ENCODE measurements at regions not wholly inside any gene's neighbourhood (a gene's known extent, or its start where the extent isn't known, plus 50 kb on each side); places are given as distances from the start of the nearest gene placed in this dataset.

- DNase-seq, result peak; percentile 63 to 76
These were observed 225.4 kb downstream of the SEC14L1 start for GRCh38 chr17:77366206-77366557.

GRCh38 chr17:77366558-77367245 lies 225.9 kb downstream of the SEC14L1 start:
- peak; percentile 63 to 71 for DNase-seq

GRCh38 chr17:77369544-77369971 lies 228.8 kb downstream of the SEC14L1 start:
- no peak for DNase-seq

GRCh38 chr17:77370586-77370985 lies 229.8 kb downstream of the SEC14L1 start:
- no peak for DNase-seq

- no peak for DNase-seq
These were observed 230.5 kb downstream of the SEC14L1 start for GRCh38 chr17:77371117-77371887.

- no peak for DNase-seq
These were observed 231.2 kb downstream of the SEC14L1 start for GRCh38 chr17:77371888-77372443.

GRCh38 chr17:77372444-77373298 lies 231.9 kb downstream of the SEC14L1 start:
- DNase-seq, result no peak

- DNase-seq, result no peak
These were observed 232.8 kb downstream of the SEC14L1 start for GRCh38 chr17:77373299-77374169.

GRCh38 chr17:77374170-77374936 lies 233.6 kb downstream of the SEC14L1 start:
- no peak for DNase-seq

- no peak for DNase-seq
These were observed 234.5 kb downstream of the SEC14L1 start for GRCh38 chr17:77375108-77375916.

GRCh38 chr17:77375917-77376651 lies 235.3 kb downstream of the SEC14L1 start:
- no peak for DNase-seq

GRCh38 chr17:77376795-77377709 lies 236.3 kb downstream of the SEC14L1 start:
- DNase-seq, result no peak

GRCh38 chr17:77377710-77378235 lies 237.0 kb downstream of the SEC14L1 start:
- no peak for DNase-seq

GRCh38 chr17:77378318-77379064 lies 237.7 kb downstream of the SEC14L1 start:
- DNase-seq, result no peak

GRCh38 chr17:77379065-77379428 lies 238.3 kb downstream of the SEC14L1 start:
- no peak for DNase-seq

- no peak for DNase-seq
These were observed 239.1 kb downstream of the SEC14L1 start for GRCh38 chr17:77379832-77380231.

- DNase-seq, result no peak
These were observed 239.8 kb downstream of the SEC14L1 start for GRCh38 chr17:77380395-77381184.
